HepG2 (cell line): ENCODE measurements at regions not wholly inside any gene's neighbourhood (a gene's known extent, or its start where the extent isn't known, plus 50 kb on each side); places are given as distances from the start of the nearest gene placed in this dataset.

Source experiments
- MXI1 ChIP-seq: IDR thresholded peaks from 3 replicates; pipeline ENCODE4 v1.6.1; 2012; ENCODE audit warnings: low read depth, low read length, inconsistent platforms, borderline replicate concordance
- RBM22 ChIP-seq: fragments of 200-400 bp; formaldehyde crosslinking; optimal IDR thresholded peaks from 2 replicates; pipeline ENCODE3; 2017; ENCODE audit warnings: mild to moderate bottlenecking, low read length, moderate library complexity
- ZKSCAN1 ChIP-seq: fragments of 150-350 bp; IDR thresholded peaks from 2 replicates; pipeline ENCODE4 v1.6.1; 2014; ENCODE audit warnings: low read length
- ZNF691 ChIP-seq: sonication (generic); formaldehyde crosslinking; IDR thresholded peaks from 2 replicates; pipeline ENCODE4 v1.4.0; 2020; ENCODE audit warnings: missing genetic modification reagents, low read depth, mild to moderate bottlenecking, borderline replicate concordance
- TF ChIP-seq, protein P1 (sequence below): sonication (generic); formaldehyde crosslinking; IDR thresholded peaks from 2 replicates; pipeline ENCODE4 v1.5.0; 2020; ENCODE audit warnings: mild to moderate bottlenecking, missing genetic modification reagents, moderate library complexity

- TF ChIP-seq ZNF691 (no peak), RBM22 (no peak), MXI1 (no peak), ZKSCAN1 (no peak)
- TF ChIP-seq, protein P1, sequence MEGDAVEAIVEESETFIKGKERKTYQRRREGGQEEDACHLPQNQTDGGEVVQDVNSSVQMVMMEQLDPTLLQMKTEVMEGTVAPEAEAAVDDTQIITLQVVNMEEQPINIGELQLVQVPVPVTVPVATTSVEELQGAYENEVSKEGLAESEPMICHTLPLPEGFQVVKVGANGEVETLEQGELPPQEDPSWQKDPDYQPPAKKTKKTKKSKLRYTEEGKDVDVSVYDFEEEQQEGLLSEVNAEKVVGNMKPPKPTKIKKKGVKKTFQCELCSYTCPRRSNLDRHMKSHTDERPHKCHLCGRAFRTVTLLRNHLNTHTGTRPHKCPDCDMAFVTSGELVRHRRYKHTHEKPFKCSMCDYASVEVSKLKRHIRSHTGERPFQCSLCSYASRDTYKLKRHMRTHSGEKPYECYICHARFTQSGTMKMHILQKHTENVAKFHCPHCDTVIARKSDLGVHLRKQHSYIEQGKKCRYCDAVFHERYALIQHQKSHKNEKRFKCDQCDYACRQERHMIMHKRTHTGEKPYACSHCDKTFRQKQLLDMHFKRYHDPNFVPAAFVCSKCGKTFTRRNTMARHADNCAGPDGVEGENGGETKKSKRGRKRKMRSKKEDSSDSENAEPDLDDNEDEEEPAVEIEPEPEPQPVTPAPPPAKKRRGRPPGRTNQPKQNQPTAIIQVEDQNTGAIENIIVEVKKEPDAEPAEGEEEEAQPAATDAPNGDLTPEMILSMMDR (CRISPR knock-in tag) = no peak
Measured at GRCh38 chr2:150091846-150092245, 395.6 kb downstream of the RND3 start.
